ENCODE measurements at regions not wholly inside any gene's neighbourhood (a gene's known extent, or its start where the extent isn't known, plus 50 kb on each side); places are given as distances from the start of the nearest gene placed in this dataset.
"Not testable (repeated sequence)": the region's sequence is repeated elsewhere in the genome, so short reads cannot be mapped to it uniquely, and the experiment has no call there.

DNA sequence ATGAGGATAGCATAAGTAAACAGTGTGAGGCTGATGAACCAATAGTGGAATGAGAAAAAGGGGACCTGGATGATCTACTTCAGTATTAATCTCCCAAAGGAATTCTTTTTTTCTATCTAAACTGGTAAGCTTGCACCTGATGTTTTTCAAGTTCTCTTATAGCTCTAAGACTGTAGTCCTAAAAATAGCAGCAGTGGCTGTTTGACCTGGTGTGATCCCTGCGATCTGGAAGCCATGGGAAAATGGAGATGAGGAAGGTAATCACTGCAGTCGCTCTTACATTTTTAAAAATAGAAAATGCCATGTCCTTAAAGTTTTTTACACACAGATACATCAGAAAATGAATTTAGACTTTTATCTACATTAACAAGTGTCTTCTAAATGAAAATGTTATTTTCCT lies 926.4 kb upstream of the SLC35B3 start:
- DNase-seq, result no peak

- no peak for DNase-seq
Measured at GRCh38 chr6:9360881-9361280, 925.5 kb upstream of the SLC35B3 start.

DNA sequence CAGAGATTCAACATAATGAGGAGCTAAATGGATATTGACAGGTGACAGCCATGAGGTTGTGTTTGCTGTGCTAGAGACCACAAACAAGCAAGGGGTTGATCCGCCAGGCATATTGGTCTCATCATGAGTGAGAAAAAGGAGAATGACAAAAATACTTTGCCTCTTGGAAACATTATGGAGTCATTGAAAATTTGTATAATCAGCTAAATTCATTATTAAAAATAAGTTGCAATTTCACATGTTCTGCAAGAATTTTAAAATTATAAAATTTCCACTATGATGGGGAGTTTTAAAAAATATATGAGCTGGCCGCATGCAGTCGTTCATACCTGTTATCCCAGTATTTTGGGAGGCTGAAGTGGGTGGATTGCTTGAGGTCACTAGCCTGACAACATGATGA lies 912.3 kb upstream of the SLC35B3 start:
- DNase-seq, result no peak

DNA sequence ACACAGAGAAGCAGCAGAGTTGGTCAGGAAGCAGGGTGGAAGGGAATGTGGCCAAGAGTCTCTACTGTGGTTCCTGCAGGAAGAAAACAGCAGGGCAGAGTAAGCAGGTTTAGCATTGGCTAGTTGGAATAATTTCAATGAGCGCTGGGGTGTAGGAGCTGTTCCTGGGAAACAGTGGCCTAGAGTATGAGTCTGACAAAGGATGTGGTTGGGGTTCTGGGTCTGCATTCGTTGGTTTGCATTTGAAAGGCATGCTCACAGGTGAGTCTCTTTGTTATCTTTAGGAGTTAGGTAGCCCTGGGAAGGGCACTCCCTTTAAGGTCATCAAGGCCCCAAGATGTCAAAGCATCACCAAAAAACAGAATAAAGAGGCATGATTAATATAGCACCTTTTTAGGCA lies 911.6 kb upstream of the SLC35B3 start:
- no peak for DNase-seq

DNA sequence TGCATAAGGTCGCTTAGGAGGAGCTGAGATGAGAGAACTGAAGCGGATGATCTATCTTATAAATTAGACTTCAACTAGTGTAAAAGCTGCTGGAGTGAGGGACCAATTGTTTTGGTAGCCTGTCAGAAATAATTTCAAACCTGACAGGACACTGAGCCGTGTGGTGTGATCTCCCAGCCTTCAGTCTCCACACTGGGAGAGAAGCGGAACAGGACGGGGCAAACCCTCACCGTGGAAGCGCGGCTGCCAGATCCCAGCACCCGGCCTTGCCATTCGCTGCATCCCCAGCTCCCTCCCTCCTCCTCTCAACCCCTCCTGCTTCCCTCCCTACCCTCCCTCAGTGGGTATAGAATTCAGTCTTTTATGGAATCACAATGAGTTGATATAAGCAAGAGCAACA lies 900.1 kb upstream of the SLC35B3 start:
- DNase-seq, result no peak

DNA sequence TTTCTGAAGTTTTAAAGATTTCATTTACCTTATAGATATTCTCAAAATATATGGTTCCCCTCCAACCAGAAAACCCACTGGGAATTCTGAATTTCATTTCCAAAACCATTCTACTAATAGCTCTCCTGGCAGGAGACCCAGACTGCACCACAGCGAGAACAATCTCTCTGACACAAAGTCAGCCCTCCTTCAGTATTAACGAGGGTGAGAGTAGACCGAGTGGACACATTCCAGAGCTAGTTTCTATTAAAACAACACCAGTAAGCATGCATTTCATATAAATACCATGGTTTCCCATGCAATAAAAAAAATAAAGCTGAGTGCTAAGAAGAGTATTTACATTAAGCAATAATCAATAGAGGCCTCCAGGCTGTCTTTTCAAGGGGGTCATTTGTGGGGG lies 899.6 kb upstream of the SLC35B3 start:
- DNase-seq, result no peak

- DNase-seq, result no peak
Measured at GRCh38 chr6:9332241-9332780, 897.0 kb upstream of the SLC35B3 start.

GRCh38 chr6:9316831-9317230 lies 881.5 kb upstream of the SLC35B3 start:
- no peak for DNase-seq

GRCh38 chr6:9315966-9316650 lies 880.8 kb upstream of the SLC35B3 start:
- DNase-seq, result no peak

DNA sequence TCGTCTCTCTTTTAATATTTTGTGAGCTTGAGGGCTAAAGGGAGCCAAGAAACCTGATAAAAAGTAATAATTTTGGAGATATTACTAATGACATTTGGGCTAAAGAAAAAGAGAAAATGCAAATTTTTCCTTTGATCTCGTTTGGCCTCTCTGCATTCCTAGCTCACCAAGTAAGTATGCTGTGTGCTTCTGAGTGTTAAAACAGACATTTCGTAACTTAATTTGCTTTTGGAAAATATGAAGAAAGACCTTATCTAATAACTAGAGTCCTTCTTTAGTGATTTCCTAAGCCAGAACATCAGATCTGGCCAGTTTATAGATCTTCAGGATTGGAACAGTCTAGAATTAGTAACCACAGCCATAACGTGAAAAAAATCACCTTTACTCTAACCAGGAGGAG lies 872.9 kb upstream of the SLC35B3 start:
- DNase-seq, result no peak

DNA sequence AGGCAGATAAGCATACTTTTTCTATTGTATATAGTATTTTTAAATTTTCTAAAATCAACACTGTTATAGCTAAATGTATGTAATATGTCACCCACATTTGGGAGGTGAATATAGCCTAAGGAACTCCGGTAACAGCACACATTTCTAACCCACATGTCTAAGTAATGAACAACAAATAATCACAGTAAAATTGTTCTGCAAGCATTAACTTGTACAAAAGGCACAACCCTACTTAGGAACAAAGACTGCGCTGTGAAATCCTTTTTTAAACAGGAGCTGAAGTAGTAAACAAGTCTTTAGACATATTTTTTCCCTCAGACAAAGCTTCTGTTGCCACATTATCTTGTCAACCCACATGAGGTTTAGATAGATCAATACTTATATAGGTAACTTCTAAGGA lies 872.4 kb upstream of the SLC35B3 start:
- DNase-seq, result no peak

GRCh38 chr6:9307187-9307586 lies 871.8 kb upstream of the SLC35B3 start:
- no peak for DNase-seq

DNA sequence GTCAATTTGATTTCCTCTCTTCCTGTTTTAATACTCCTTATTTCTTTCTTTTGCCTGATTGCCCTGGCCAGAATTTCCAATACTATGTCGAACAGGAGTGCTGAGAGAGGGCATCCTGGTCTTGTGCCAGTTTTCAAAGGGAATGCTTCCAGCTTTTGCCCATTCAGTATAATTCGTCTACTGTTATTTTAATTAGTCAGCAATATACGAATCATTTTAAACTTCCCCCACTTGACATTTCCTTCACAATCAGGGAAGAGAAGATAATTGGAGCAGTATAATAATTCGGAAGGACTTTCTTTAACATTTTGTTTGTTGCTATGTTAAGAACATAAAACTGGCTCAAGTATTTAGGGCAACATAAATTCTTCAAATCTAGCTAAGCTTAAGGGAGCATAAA lies 860.3 kb upstream of the SLC35B3 start:
- DNase-seq, result no peak

DNA sequence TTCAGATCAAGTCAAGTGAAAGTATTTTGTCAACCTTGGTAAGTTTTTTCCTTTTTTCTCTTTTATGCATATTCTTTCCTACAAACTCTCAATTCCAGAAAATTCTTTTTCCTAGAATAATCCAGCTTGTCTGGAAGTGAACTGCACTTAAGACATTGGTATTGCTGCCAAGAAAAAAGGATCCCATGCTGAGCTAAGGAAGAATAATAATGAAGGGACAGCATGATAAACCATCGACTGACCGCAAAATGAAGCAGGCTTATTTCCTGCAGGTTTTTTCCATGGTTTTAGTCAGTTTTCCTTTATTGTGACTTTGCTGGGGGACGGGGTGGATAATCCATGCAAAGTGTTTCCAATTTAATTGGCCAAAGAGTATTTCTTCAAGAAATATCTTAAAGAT lies 857.6 kb upstream of the SLC35B3 start:
- DNase-seq, result no peak

DNA sequence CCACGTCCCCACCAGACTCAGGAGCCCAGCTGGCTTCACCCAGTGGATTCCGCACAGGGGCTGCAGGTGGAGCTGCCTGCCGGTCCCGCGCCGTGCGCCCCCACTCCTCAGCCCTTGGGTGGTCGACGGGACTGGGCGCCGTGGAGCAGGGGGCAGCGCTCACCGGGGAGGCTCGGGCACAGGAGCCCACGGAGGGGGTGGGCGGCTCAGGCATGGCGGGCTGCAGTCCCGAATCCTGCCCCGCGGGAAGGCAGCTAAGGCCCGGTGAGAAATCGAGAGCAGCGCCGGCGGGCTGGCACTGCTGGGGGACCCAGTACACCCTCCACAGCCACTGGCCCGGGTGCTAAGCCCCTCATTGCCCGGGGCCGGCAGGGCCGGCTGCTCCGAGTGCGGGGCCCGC lies 855.0 kb upstream of the SLC35B3 start:
- not testable (repeated sequence) for DNase-seq

GRCh38 chr6:9272671-9273070 lies 837.3 kb upstream of the SLC35B3 start:
- no peak for DNase-seq

GRCh38 chr6:9266741-9267140 lies 831.4 kb upstream of the SLC35B3 start:
- no peak for DNase-seq

GRCh38 chr6:9257215-9257614 lies 821.9 kb upstream of the SLC35B3 start:
- no peak for DNase-seq

DNA sequence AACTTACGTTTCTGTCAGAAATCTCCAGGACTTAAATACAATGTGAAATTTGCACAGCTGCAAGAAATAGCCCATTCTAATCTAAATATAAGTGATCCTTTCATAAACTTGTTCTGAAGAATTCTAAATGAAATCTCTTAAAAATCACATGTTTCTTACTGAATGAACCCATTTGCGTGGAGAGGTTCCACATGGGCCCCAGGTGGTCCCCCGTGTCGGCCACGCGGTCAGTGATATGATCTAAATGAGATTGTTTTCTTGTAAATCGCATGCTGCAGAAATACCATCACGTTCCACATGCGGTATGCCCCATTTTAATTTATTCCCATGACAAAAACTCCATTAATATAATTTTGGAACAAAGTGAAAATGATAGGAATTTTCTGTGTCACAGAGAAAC lies 818.9 kb upstream of the SLC35B3 start:
- no peak for DNase-seq

DNA sequence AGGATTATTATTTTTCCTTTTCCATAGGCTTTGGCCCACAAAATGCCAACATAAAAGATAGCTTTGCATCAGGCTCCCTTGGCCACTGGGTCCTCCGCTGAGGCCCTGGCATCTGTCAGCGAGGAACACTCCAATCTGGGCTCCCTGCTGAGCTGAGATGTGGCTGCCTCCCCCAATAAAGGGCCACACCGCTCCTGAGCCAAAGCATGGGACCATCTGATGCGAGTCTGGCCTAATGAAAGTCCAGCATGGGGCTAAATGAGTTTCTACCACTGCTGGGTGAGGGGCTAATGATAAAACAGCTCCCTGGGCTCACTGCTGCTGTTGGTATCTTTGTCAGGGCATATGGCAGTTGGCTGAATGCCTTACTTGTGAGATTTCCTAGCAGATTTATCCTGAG lies 817.5 kb upstream of the SLC35B3 start:
- DNase-seq, result no peak

DNA sequence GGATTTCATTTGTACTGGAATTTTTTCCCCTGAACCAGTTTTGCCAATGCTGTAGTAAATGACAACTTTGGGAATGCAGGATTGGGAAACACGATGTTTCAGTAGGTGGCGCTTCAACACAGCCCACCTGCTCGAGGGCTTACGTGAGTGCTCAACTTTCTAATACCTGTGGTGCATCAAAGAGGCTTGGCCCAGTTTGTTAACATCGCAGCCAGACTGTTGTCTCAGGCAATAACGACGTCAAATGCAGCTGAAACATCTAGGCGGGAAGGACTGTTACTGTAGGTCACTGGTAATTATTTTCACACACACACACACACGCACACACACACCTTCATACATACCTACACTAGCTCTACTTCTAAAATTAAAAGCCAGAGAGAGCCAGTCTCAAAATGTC lies 815.5 kb upstream of the SLC35B3 start:
- DNase-seq, result peak; percentile 20

DNA sequence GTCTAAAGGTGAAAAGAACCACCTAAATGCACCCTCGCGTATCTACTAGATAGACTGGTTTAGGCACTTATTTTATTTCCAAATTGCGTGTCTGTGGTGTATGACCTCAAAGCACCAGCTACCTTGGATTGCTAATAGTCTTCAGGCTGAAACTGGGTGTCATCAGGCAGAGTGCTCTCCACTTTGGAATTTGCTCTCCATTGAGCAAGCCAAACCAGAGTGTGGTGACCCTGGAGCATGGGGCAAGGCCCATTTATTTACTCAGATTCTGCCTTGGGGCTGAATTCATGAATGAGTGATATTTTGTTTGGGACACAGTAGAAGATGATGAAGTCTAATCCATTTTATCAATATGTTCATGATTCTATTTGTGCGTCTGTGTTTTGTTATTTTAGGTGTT lies 812.8 kb upstream of the SLC35B3 start:
- no peak for DNase-seq

- no peak for DNase-seq
Measured at GRCh38 chr6:9240861-9241260, 805.5 kb upstream of the SLC35B3 start.

DNA sequence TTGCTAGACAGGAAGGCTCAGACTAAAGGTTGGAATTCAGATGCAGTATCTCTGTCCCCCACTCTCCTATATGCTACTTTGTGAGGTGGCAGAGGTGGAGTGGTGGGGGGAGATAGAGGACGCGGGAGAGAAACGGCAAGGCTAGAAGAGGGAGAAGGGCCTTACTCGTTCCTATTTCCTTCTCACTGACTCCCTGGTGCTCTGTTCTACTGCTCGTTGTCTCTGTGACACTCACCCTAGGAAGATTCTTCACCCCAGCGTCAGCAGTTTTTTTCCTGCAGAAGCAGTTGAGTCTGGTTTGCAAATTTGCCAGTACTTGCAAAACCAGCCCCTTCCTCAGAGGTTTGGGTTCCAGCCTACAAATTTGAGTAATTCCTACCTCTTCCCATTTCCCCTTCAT lies 801.1 kb upstream of the SLC35B3 start:
- DNase-seq, result no peak

DNA sequence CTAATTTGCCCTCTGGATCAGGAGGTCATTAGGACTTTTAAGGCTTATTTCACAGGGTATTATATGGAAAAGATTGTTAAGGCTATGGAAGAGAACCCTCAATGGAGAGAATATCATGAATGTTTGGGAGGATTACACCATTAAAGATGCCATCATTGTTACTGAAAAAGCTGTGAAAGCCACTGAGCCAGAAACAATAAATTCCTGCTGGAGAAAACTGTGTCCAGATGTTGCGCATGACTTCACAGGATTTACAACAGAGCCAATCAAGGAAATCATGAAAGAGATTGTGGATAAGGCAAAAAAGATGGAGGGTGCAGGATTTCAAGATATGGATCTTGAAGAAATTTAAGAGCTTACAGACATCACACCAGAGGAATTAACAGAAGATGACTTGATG lies 798.3 kb upstream of the SLC35B3 start:
- DNase-seq, result no peak
